ENCODE measurements at regions not wholly inside any gene's neighbourhood (a gene's known extent, or its start where the extent isn't known, plus 50 kb on each side); places are given as distances from the start of the nearest gene placed in this dataset.

GRCh38 chr10:111131168-111131799 is 54.5 kb downstream of the ADRA2A start:
- no peak for DNase-seq

- no peak for DNase-seq
Measured at GRCh38 chr10:111137007-111137406, 60.2 kb downstream of the ADRA2A start.

- DNase-seq: no peak
Measured at GRCh38 chr10:111137587-111137986, 60.8 kb downstream of the ADRA2A start.

- no peak for DNase-seq
Measured at GRCh38 chr10:111138544-111138943, 61.7 kb downstream of the ADRA2A start.

GRCh38 chr10:111139567-111139966 is 62.7 kb downstream of the ADRA2A start:
- DNase-seq: no peak

GRCh38 chr10:111142092-111142768 is 65.4 kb downstream of the ADRA2A start:
- DNase-seq: no peak

GRCh38 chr10:111146025-111146640 is 69.3 kb downstream of the ADRA2A start:
- DNase-seq: no peak

- DNase-seq: no peak
Measured at GRCh38 chr10:111148025-111148424, 71.2 kb downstream of the ADRA2A start.

- no peak for DNase-seq
Measured at GRCh38 chr10:111148440-111148839, 71.6 kb downstream of the ADRA2A start.

GRCh38 chr10:111150691-111151090 is 73.9 kb downstream of the ADRA2A start:
- DNase-seq: no peak

- no peak for DNase-seq
Measured at GRCh38 chr10:111151595-111152307, 74.9 kb downstream of the ADRA2A start.

GRCh38 chr10:111156754-111157153 is 79.9 kb downstream of the ADRA2A start:
- no peak for DNase-seq

GRCh38 chr10:111158595-111158994 is 81.8 kb downstream of the ADRA2A start:
- DNase-seq: no peak

GRCh38 chr10:111161109-111161874 is 84.5 kb downstream of the ADRA2A start:
- DNase-seq: no peak

GRCh38 chr10:111171183-111171582 is 94.4 kb downstream of the ADRA2A start:
- no peak for DNase-seq

- DNase-seq: no peak
Measured at GRCh38 chr10:111175787-111176186, 99.0 kb downstream of the ADRA2A start.

GRCh38 chr10:111177379-111177778 is 100.5 kb downstream of the ADRA2A start:
- DNase-seq: no peak

- DNase-seq: no peak
Measured at GRCh38 chr10:111179514-111179913, 102.7 kb downstream of the ADRA2A start.

GRCh38 chr10:111186358-111186757 is 109.5 kb downstream of the ADRA2A start:
- no peak for DNase-seq

GRCh38 chr10:111187096-111187495 is 110.3 kb downstream of the ADRA2A start:
- DNase-seq: no peak

- DNase-seq: no peak
Measured at GRCh38 chr10:111199587-111199986, 122.8 kb downstream of the ADRA2A start.

- no peak for DNase-seq
Measured at GRCh38 chr10:111200505-111201186, 123.8 kb downstream of the ADRA2A start.

Data from stimulated activated CD4-positive, alpha-beta T cell treated with anti-CD3 and anti-CD28 coated beads, Interleukin-2, amount 100 ng/mL, for 24 hours (primary cell).